ENCODE measurements at regions not wholly inside any gene's neighbourhood (a gene's known extent, or its start where the extent isn't known, plus 50 kb on each side); places are given as distances from the start of the nearest gene placed in this dataset.
A peak's percentile ranks its signal among the peaks of the same experiment; 100 is the strongest.

GRCh38 chr22:25437414-25438160 is 126.9 kb upstream of the GRK3 start:
- no peaks in the 10 kb centered on the region for H3K36me3 Mint-ChIP-seq
- H3K9me3 Mint-ChIP-seq = no peaks in the 10 kb centered on the region
- H3K4me1 Mint-ChIP-seq (ENCODE audit: unreplicated experiment) = no peaks in the 10 kb centered on the region
- no peak overlapping the region for H3K27ac Mint-ChIP-seq
- TF ChIP-seq CTCF (conservative IDR thresholded peaks at IDR 0.05) = no peak
- DNase-seq (ENCODE audit: extremely low spot score, unreplicated experiment) = no peak
- H3K4me3 Mint-ChIP-seq = no peak overlapping the region
- peaks cover 18% of the 10 kb centered on the region for H3K27me3 Mint-ChIP-seq

GRCh38 chr22:25447067-25447685 is 117.3 kb upstream of the GRK3 start:
- H3K27me3 Mint-ChIP-seq = no peaks in the 10 kb centered on the region
- H3K4me3 Mint-ChIP-seq = peak overlapping the region; percentile 96
- no peaks in the 10 kb centered on the region for H3K9me3 Mint-ChIP-seq
- DNase-seq (ENCODE audit: extremely low spot score, unreplicated experiment) = no peak
- TF ChIP-seq CTCF (conservative IDR thresholded peaks at IDR 0.05) = no peak
- H3K27ac Mint-ChIP-seq = no peak overlapping the region
- H3K36me3 Mint-ChIP-seq = no peaks in the 10 kb centered on the region
- H3K4me1 Mint-ChIP-seq (ENCODE audit: unreplicated experiment) = peaks cover 16% of the 10 kb centered on the region

GRCh38 chr22:25447686-25448434 is 116.6 kb upstream of the GRK3 start:
- Mint-ChIP-seq H3K36me3 (no peaks in the 10 kb centered on the region), H3K27ac (peak overlapping the region; percentile 84), H3K4me3 (peak overlapping the region; percentile 96), H3K27me3 (no peaks in the 10 kb centered on the region), H3K9me3 (no peaks in the 10 kb centered on the region), H3K4me1 (ENCODE audit: unreplicated experiment) (peaks cover 23% of the 10 kb centered on the region)
- TF ChIP-seq CTCF (conservative IDR thresholded peaks at IDR 0.05) = peak; percentile 92
- DNase-seq (ENCODE audit: extremely low spot score, unreplicated experiment) = peak; percentile 92

- Mint-ChIP-seq H3K4me1 (ENCODE audit: unreplicated experiment) (peaks cover 25% of the 10 kb centered on the region), H3K9me3 (no peaks in the 10 kb centered on the region)
- no peak for TF ChIP-seq CTCF (conservative IDR thresholded peaks at IDR 0.05)
Measured at GRCh38 chr22:25448435-25449051, 115.9 kb upstream of the GRK3 start.

GRCh38 chr22:25449781-25450317 is 114.6 kb upstream of the GRK3 start:
- no peak for DNase-seq (ENCODE audit: extremely low spot score, unreplicated experiment)
- Mint-ChIP-seq H3K27ac (no peak overlapping the region), H3K36me3 (peaks cover 8% of the 10 kb centered on the region), H3K9me3 (no peaks in the 10 kb centered on the region), H3K27me3 (no peaks in the 10 kb centered on the region), H3K4me3 (peak overlapping the region; percentile 96), H3K4me1 (ENCODE audit: unreplicated experiment) (peaks cover 32% of the 10 kb centered on the region)
- TF ChIP-seq CTCF (conservative IDR thresholded peaks at IDR 0.05) = no peak

More at GRCh38 chr22:25448435-25449051, 115.9 kb upstream of the GRK3 start:
- H3K36me3 Mint-ChIP-seq = peaks cover 1% of the 10 kb centered on the region
- peak overlapping the region; percentile 96 for H3K4me3 Mint-ChIP-seq
- no peaks in the 10 kb centered on the region for H3K27me3 Mint-ChIP-seq
- DNase-seq (ENCODE audit: extremely low spot score, unreplicated experiment) = no peak
- H3K27ac Mint-ChIP-seq = peak overlapping the region; percentile 84
